GM18502 (cell line): ENCODE measurements at regions not wholly inside any gene's neighbourhood (a gene's known extent, or its start where the extent isn't known, plus 50 kb on each side); places are given as distances from the start of the nearest gene placed in this dataset.

Experiments used
- ATAC-seq: cut with Tn5 transposase; IDR thresholded peaks from one replicate; pipeline ENCODE4 v1.9.1; 2021; ENCODE audit warnings: mild to moderate bottlenecking; ENCODE audit not compliant: unreplicated experiment, poor library complexity

GRCh38 chr15:100780208-100780800 lies 99.3 kb upstream of the ALDH1A3 start:
- ATAC-seq: no peak

- no peak for ATAC-seq
Measured at GRCh38 chr15:100781061-100781960, 98.3 kb upstream of the ALDH1A3 start.

- ATAC-seq: no peak
Measured at GRCh38 chr15:100781961-100782530, 97.6 kb upstream of the ALDH1A3 start.

GRCh38 chr15:100783291-100783690 lies 96.3 kb upstream of the ALDH1A3 start:
- no peak for ATAC-seq

GRCh38 chr15:100783760-100784492 lies 95.7 kb upstream of the ALDH1A3 start:
- no peak for ATAC-seq

- no peak for ATAC-seq
Measured at GRCh38 chr15:100784493-100785180, 95.0 kb upstream of the ALDH1A3 start.

- no peak for ATAC-seq
Measured at GRCh38 chr15:100785181-100786138, 94.2 kb upstream of the ALDH1A3 start.

GRCh38 chr15:100786139-100786531 lies 93.5 kb upstream of the ALDH1A3 start:
- no peak for ATAC-seq

- no peak for ATAC-seq
Measured at GRCh38 chr15:100786901-100787566, 92.6 kb upstream of the ALDH1A3 start.

GRCh38 chr15:100787567-100788417 lies 91.8 kb upstream of the ALDH1A3 start:
- ATAC-seq: no peak

- no peak for ATAC-seq
Measured at GRCh38 chr15:100788418-100789105, 91.1 kb upstream of the ALDH1A3 start.

GRCh38 chr15:100790786-100791265 lies 88.8 kb upstream of the ALDH1A3 start:
- ATAC-seq: no peak

- ATAC-seq: no peak
Measured at GRCh38 chr15:100794008-100794407, 85.6 kb upstream of the ALDH1A3 start.

GRCh38 chr15:100801256-100801900 lies 78.3 kb upstream of the ALDH1A3 start:
- ATAC-seq: no peak

- ATAC-seq: no peak
Measured at GRCh38 chr15:100802421-100803170, 77.0 kb upstream of the ALDH1A3 start.

GRCh38 chr15:100803171-100803440 lies 76.5 kb upstream of the ALDH1A3 start:
- no peak for ATAC-seq
